Fibroblast of lung (primary cell): ENCODE measurements at regions not wholly inside any gene's neighbourhood (a gene's known extent, or its start where the extent isn't known, plus 50 kb on each side); places are given as distances from the start of the nearest gene placed in this dataset.

Experiments
- DNase-seq, 2 donors: peaks; one replicate each; pipeline versions ENCODE4 v3.0.0 to v3.0.0-alpha.2; 2010; ENCODE audit warnings: low read depth in 2 of 2
- H2AFZ ChIP-seq: 2 replicates; pipeline ENCODE4 v1.5.1; 2012; ENCODE audit warnings: low read length, control low read depth, inconsistent platforms
- H3K27ac ChIP-seq: 2 replicates; pipeline ENCODE4 v1.5.1; 2011; ENCODE audit warnings: low read length, control low read depth; ENCODE audit not compliant: insufficient read depth
- H3K27me3 ChIP-seq: 2 replicates; pipeline ENCODE4 v1.5.1; 2011; ENCODE audit warnings: mild to moderate bottlenecking, low read length; ENCODE audit not compliant: control insufficient read depth, insufficient read depth
- H3K36me3 ChIP-seq: 2 replicates; pipeline ENCODE4 v1.5.1; 2011; ENCODE audit warnings: low read length; ENCODE audit not compliant: control insufficient read depth, insufficient read depth
- H3K4me1 ChIP-seq: 2 replicates; pipeline ENCODE4 v1.5.1; 2011; ENCODE audit warnings: low read length; ENCODE audit not compliant: control insufficient read depth, insufficient read depth; ENCODE audit errors: extremely low read depth
- H3K4me2 ChIP-seq: 2 replicates; pipeline ENCODE4 v1.5.1; 2011; ENCODE audit warnings: low read length, control low read depth; ENCODE audit not compliant: insufficient read depth; ENCODE audit errors: extremely low read depth
- H3K4me3 ChIP-seq, 4 experiments: fragments of 200-600 bp in 1 of 4; sonication (generic) in 1 of 4; replicated peaks in 1 of 4; 2 replicates each; pipeline ENCODE4 v1.5.1; 2011 to 2016; ENCODE audit warnings: low read length in 4 of 4, low read depth in 3 of 4, mild to moderate bottlenecking in 3 of 4, control low read depth in 2 of 4, inconsistent platforms in 1 of 4, mixed read lengths in 1 of 4; ENCODE audit not compliant: insufficient read depth in 1 of 4; ENCODE audit errors: control extremely low read depth in 1 of 4
- H3K79me2 ChIP-seq: 2 replicates; pipeline ENCODE4 v1.5.1; 2012; ENCODE audit warnings: mild to moderate bottlenecking, low read length, inconsistent platforms; ENCODE audit not compliant: control insufficient read depth, insufficient read depth
- H3K9ac ChIP-seq: 2 replicates; pipeline ENCODE4 v1.5.1; 2011; ENCODE audit warnings: mild to moderate bottlenecking, low read length, control low read depth; ENCODE audit not compliant: insufficient read depth
- H3K9me3 ChIP-seq: 2 replicates; pipeline ENCODE4 v1.5.1; 2012; ENCODE audit warnings: low read depth, low read length; ENCODE audit not compliant: control insufficient read depth, insufficient read depth
- H4K20me1 ChIP-seq: 2 replicates; pipeline ENCODE4 v1.5.1; 2011; ENCODE audit warnings: low read length; ENCODE audit not compliant: control insufficient read depth, insufficient read depth; ENCODE audit errors: extremely low read depth
- EZH2 ChIP-seq: IDR thresholded peaks from 2 replicates; pipeline ENCODE4 v1.5.1; 2012; ENCODE audit warnings: low read length, control low read depth, mild to moderate bottlenecking; ENCODE audit errors: missing control alignments
- TF ChIP-seq, protein P1 (sequence below), 2 donors: IDR thresholded peaks in 1 of 2; conservative IDR thresholded peaks in 1 of 2; 1 replicate in 1 of 2; 2 replicates in 1 of 2; pipeline ENCODE4 v1.5.1; 2011 to 2012; ENCODE audit warnings: low read length in 2 of 2, control low read depth in 1 of 2, inconsistent platforms in 1 of 2, low read depth in 1 of 2, mild to moderate bottlenecking in 1 of 2

DNA sequence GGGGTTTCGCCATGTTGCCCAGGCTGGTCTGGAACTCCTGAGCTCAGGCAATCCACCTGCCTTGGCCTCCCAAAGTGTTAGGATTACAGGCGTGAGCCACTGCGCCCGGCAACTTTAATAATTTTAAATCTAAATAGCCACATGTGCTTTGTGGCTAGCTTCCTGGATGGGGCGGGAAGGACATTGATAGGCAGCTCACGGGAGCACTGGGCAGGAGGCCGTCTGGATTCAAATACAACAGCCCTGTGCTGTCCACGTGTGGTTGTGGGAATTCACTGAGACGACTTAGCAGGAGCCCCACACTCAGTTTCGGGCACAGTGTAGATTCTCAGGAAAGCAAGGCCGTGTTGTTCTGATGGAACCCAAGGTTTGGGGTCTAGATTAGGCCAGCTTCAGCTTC lies 177.1 kb downstream of the ETS2 start:
- Histone ChIP-seq H3K27ac (no peak overlapping the region), H3K4me3 (no peak overlapping the region), H3K9ac (no peak overlapping the region), H3K36me3 (no peaks in the 10 kb centered on the region), H3K4me2 (no peak overlapping the region), H3K79me2 (no peaks in the 10 kb centered on the region), H3K4me1 (peaks cover 32% of the 10 kb centered on the region), H3K9me3 (no peaks in the 10 kb centered on the region), H4K20me1 (no peaks in the 10 kb centered on the region), H3K27me3 (no peaks in the 10 kb centered on the region), H2AFZ (no peak overlapping the region)
- DNase-seq = no peak
- TF ChIP-seq EZH2 = no peak
- TF ChIP-seq, protein P1, sequence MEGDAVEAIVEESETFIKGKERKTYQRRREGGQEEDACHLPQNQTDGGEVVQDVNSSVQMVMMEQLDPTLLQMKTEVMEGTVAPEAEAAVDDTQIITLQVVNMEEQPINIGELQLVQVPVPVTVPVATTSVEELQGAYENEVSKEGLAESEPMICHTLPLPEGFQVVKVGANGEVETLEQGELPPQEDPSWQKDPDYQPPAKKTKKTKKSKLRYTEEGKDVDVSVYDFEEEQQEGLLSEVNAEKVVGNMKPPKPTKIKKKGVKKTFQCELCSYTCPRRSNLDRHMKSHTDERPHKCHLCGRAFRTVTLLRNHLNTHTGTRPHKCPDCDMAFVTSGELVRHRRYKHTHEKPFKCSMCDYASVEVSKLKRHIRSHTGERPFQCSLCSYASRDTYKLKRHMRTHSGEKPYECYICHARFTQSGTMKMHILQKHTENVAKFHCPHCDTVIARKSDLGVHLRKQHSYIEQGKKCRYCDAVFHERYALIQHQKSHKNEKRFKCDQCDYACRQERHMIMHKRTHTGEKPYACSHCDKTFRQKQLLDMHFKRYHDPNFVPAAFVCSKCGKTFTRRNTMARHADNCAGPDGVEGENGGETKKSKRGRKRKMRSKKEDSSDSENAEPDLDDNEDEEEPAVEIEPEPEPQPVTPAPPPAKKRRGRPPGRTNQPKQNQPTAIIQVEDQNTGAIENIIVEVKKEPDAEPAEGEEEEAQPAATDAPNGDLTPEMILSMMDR (conservative IDR thresholded peaks at IDR 0.05 in 1 of 2, IDR thresholded peaks at IDR 0.05 in 1 of 2; ENCODE audit: low read depth in 1 of 2, low read length in 2 of 2) = no peak

DNA sequence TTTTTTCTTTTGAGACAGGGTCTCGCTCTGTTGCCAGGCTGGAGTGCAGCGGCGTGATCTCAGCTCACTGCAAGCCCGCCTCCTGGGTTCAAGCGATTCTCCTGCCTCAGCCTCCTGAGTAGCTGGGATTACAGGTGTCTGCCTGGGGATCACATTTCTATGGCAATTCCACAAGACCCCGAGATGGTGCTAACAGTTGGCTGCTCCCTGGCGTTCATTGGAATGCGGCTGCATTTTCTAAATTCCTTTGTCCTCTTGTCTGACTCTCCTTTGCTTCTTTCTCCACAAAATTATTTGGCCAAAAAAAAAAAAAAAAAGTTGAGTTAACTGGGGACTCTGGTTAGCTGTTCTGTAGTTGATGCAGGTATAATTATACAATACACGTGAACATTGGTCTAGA lies 176.4 kb downstream of the ETS2 start:
- Histone ChIP-seq H3K4me3 (no peak overlapping the region), H3K36me3 (no peaks in the 10 kb centered on the region), H3K4me1 (peaks cover 28% of the 10 kb centered on the region), H3K4me2 (no peak overlapping the region), H3K9me3 (no peaks in the 10 kb centered on the region), H3K79me2 (no peaks in the 10 kb centered on the region), H4K20me1 (no peaks in the 10 kb centered on the region), H3K27me3 (peaks cover 2% of the 10 kb centered on the region), H3K27ac (no peak overlapping the region), H2AFZ (no peak overlapping the region), H3K9ac (no peak overlapping the region)
- peak in 1 of 2 donors; percentile 59 for DNase-seq
- TF ChIP-seq EZH2 = no peak
- TF ChIP-seq, protein P1 (conservative IDR thresholded peaks at IDR 0.05 in 1 of 2, IDR thresholded peaks at IDR 0.05 in 1 of 2; ENCODE audit: low read depth in 1 of 2, low read length in 2 of 2) = no peak

- H3K4me2 ChIP-seq = no peak overlapping the region
- no peaks in the 10 kb centered on the region for H3K79me2 ChIP-seq
- H3K9ac ChIP-seq = no peak overlapping the region
- H3K9me3 ChIP-seq = no peaks in the 10 kb centered on the region
- H3K4me1 ChIP-seq = peaks cover 20% of the 10 kb centered on the region
- no peak for DNase-seq
- no peak overlapping the region for H3K4me3 ChIP-seq
- no peak overlapping the region for H3K27ac ChIP-seq
- H2AFZ ChIP-seq = no peak overlapping the region
- H4K20me1 ChIP-seq = no peaks in the 10 kb centered on the region
- TF ChIP-seq, protein P1 (conservative IDR thresholded peaks at IDR 0.05 in 1 of 2, IDR thresholded peaks at IDR 0.05 in 1 of 2; ENCODE audit: low read depth in 1 of 2, low read length in 2 of 2) = no peak
- TF ChIP-seq EZH2 = no peak
- H3K27me3 ChIP-seq = peaks cover 2% of the 10 kb centered on the region
- H3K36me3 ChIP-seq = no peaks in the 10 kb centered on the region
Measured at GRCh38 chr21:38980416-38981313, 174.9 kb downstream of the ETS2 start.
